ENCODE measurements at regions not wholly inside any gene's neighbourhood (a gene's known extent, or its start where the extent isn't known, plus 50 kb on each side); places are given as distances from the start of the nearest gene placed in this dataset.

- DNase-seq, result no peak
- no TSS peak for BruUV-seq (replicated peaks)
- Histone ChIP-seq H3K4me3 (ENCODE audit: low read depth, low read length) (no peak overlapping the region), H3K27me3 (replicated peaks; ENCODE audit: control insufficient read depth, insufficient read depth, low read length) (no peaks in the 10 kb centered on the region), H3K36me3 (ENCODE audit: control insufficient read depth, insufficient read depth, low read length) (no peaks in the 10 kb centered on the region), H3K4me1 (no peaks in the 10 kb centered on the region), H3K9me3 (no peaks in the 10 kb centered on the region)
- no peak overlapping the region for H3K4me3 Mint-ChIP-seq (ENCODE audit: unreplicated experiment)
- ChIA-PET POLR2A (no interaction called here), CTCF (no interaction called here)
- H3K27me3 Mint-ChIP-seq (ENCODE audit: insufficient read depth, unreplicated experiment), result no peaks in the 10 kb centered on the region
- TF ChIP-seq, protein P1, sequence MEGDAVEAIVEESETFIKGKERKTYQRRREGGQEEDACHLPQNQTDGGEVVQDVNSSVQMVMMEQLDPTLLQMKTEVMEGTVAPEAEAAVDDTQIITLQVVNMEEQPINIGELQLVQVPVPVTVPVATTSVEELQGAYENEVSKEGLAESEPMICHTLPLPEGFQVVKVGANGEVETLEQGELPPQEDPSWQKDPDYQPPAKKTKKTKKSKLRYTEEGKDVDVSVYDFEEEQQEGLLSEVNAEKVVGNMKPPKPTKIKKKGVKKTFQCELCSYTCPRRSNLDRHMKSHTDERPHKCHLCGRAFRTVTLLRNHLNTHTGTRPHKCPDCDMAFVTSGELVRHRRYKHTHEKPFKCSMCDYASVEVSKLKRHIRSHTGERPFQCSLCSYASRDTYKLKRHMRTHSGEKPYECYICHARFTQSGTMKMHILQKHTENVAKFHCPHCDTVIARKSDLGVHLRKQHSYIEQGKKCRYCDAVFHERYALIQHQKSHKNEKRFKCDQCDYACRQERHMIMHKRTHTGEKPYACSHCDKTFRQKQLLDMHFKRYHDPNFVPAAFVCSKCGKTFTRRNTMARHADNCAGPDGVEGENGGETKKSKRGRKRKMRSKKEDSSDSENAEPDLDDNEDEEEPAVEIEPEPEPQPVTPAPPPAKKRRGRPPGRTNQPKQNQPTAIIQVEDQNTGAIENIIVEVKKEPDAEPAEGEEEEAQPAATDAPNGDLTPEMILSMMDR (IDR thresholded peaks at IDR 0.05; ENCODE audit: insufficient read depth in 1 of 2, low read depth in 1 of 2, low read length in 1 of 2, severe bottlenecking in 1 of 2, unreplicated experiment in 1 of 2), result no peak
- H3K9me3 Mint-ChIP-seq (ENCODE audit: unreplicated experiment), result no peaks in the 10 kb centered on the region
- no peaks in the 10 kb centered on the region for H3K4me1 Mint-ChIP-seq (ENCODE audit: low read depth, unreplicated experiment)
- intact Hi-C loops (cut with micrococcal nuclease; ENCODE audit: unreplicated experiment), result no loop called here
- no peaks in the 10 kb centered on the region for H3K36me3 Mint-ChIP-seq (ENCODE audit: insufficient read depth, unreplicated experiment)
- H3K27ac Mint-ChIP-seq (ENCODE audit: unreplicated experiment), result no peak overlapping the region
Observed at GRCh38 chr5:3729631-3730030, 134.0 kb downstream of the IRX1 start.

- Histone ChIP-seq H3K9me3 (no peaks in the 10 kb centered on the region), H3K27me3 (replicated peaks; ENCODE audit: control insufficient read depth, insufficient read depth, low read length) (no peaks in the 10 kb centered on the region), H3K4me1 (no peaks in the 10 kb centered on the region), H3K4me3 (ENCODE audit: low read depth, low read length) (no peak overlapping the region), H3K36me3 (ENCODE audit: control insufficient read depth, insufficient read depth, low read length) (no peaks in the 10 kb centered on the region)
- intact Hi-C loops (cut with micrococcal nuclease; ENCODE audit: unreplicated experiment), result no loop called here
- CTCF ChIA-PET, result no interaction called here
- Mint-ChIP-seq H3K4me3 (ENCODE audit: unreplicated experiment) (no peak overlapping the region), H3K27ac (ENCODE audit: unreplicated experiment) (no peak overlapping the region), H3K27me3 (ENCODE audit: insufficient read depth, unreplicated experiment) (peaks cover 2% of the 10 kb centered on the region), H3K36me3 (ENCODE audit: insufficient read depth, unreplicated experiment) (no peaks in the 10 kb centered on the region), H3K9me3 (ENCODE audit: unreplicated experiment) (peaks cover 6% of the 10 kb centered on the region), H3K4me1 (ENCODE audit: low read depth, unreplicated experiment) (no peaks in the 10 kb centered on the region)
- no TSS peak for BruUV-seq (replicated peaks)
- no peak for DNase-seq
- POLR2A ChIA-PET, result no interaction called here
- TF ChIP-seq, protein P1 (IDR thresholded peaks at IDR 0.05; ENCODE audit: insufficient read depth in 1 of 2, low read depth in 1 of 2, low read length in 1 of 2, severe bottlenecking in 1 of 2, unreplicated experiment in 1 of 2), result no peak
Observed at GRCh38 chr5:3734632-3735031, 139.0 kb downstream of the IRX1 start.

GRCh38 chr5:3736466-3736865 lies 140.8 kb downstream of the IRX1 start:
- TF ChIP-seq, protein P1 (IDR thresholded peaks at IDR 0.05; ENCODE audit: insufficient read depth in 1 of 2, low read depth in 1 of 2, low read length in 1 of 2, severe bottlenecking in 1 of 2, unreplicated experiment in 1 of 2), result no peak
- Mint-ChIP-seq H3K36me3 (ENCODE audit: insufficient read depth, unreplicated experiment) (no peaks in the 10 kb centered on the region), H3K4me1 (ENCODE audit: low read depth, unreplicated experiment) (no peaks in the 10 kb centered on the region), H3K27ac (ENCODE audit: unreplicated experiment) (no peak overlapping the region), H3K27me3 (ENCODE audit: insufficient read depth, unreplicated experiment) (peaks cover 2% of the 10 kb centered on the region), H3K9me3 (ENCODE audit: unreplicated experiment) (peaks cover 8% of the 10 kb centered on the region), H3K4me3 (ENCODE audit: unreplicated experiment) (no peak overlapping the region)
- BruUV-seq (replicated peaks), result no TSS peak
- CTCF ChIA-PET, result no interaction called here
- intact Hi-C loops (cut with micrococcal nuclease; ENCODE audit: unreplicated experiment), result no loop called here
- H3K4me3 ChIP-seq (ENCODE audit: low read depth, low read length), result no peak overlapping the region
- no peaks in the 10 kb centered on the region for H3K9me3 ChIP-seq
- no peaks in the 10 kb centered on the region for H3K4me1 ChIP-seq
- POLR2A ChIA-PET, result no interaction called here
- H3K36me3 ChIP-seq (ENCODE audit: control insufficient read depth, insufficient read depth, low read length), result no peaks in the 10 kb centered on the region
- H3K27me3 ChIP-seq (replicated peaks; ENCODE audit: control insufficient read depth, insufficient read depth, low read length), result no peaks in the 10 kb centered on the region
- no peak for DNase-seq

Measured in Caco-2 (cell line).